HUES6 (cell line): ENCODE measurements at regions not wholly inside any gene's neighbourhood (a gene's known extent, or its start where the extent isn't known, plus 50 kb on each side); places are given as distances from the start of the nearest gene placed in this dataset.

ENCODE experiments used
- H3K27ac ChIP-seq: 2 replicates; pipeline ENCODE4 v1.7.0; 2013; ENCODE audit warnings: low read depth, mild to moderate bottlenecking, low read length, inconsistent platforms
- H3K27me3 ChIP-seq: 2 replicates; pipeline ENCODE4 v1.6.1; 2013; ENCODE audit warnings: low read length; ENCODE audit not compliant: control insufficient read depth, insufficient read depth
- H3K36me3 ChIP-seq: 2 replicates; pipeline ENCODE4 v1.6.1; 2013; ENCODE audit warnings: low read length; ENCODE audit not compliant: control insufficient read depth, insufficient read depth
- H3K4me1 ChIP-seq: 2 replicates; pipeline ENCODE4 v1.6.1; 2013; ENCODE audit warnings: low read length; ENCODE audit not compliant: control insufficient read depth, insufficient read depth
- H3K4me3 ChIP-seq: 2 replicates; pipeline ENCODE4 v1.5.1; 2013; ENCODE audit warnings: low read depth, low read length
- H3K9ac ChIP-seq: one replicate; pipeline ENCODE4 v1.6.1; 2013; ENCODE audit warnings: mild to moderate bottlenecking, low read length
- H3K9me3 ChIP-seq: 2 replicates; pipeline ENCODE4 v1.6.1; 2013; ENCODE audit warnings: low read depth, low read length; ENCODE audit not compliant: control insufficient read depth, insufficient read depth

- no peak overlapping the region for H3K9ac ChIP-seq
- no peaks in the 10 kb centered on the region for H3K9me3 ChIP-seq
These were observed 222.2 kb upstream of the ARPP21 start for GRCh38 chr3:35417080-35417479.

DNA sequence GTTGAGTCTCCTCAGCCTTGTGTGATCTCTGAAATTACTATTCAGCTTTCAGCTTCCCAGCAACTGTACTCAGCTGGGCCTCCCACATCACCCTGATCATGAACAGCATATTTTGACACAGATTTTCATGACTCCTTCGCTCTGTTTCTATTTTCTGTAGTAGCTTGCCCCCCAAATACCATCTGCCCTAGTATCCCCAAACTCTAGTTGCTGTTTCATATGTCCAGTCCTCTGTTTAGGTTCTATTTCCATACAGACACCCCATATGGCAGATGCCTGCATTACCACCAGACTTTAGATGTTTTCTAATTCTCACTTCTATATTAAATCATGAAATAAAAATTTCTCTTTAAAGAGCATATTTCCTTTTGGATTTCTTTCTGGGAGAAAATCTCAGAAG lies 217.2 kb upstream of the ARPP21 start:
- no peaks in the 10 kb centered on the region for H3K27me3 ChIP-seq
- H3K9ac ChIP-seq, result no peak overlapping the region
- H3K4me3 ChIP-seq, result no peak overlapping the region
- no peak overlapping the region for H3K27ac ChIP-seq
- H3K9me3 ChIP-seq, result no peaks in the 10 kb centered on the region
- no peaks in the 10 kb centered on the region for H3K36me3 ChIP-seq
- no peaks in the 10 kb centered on the region for H3K4me1 ChIP-seq

More at GRCh38 chr3:35417080-35417479, 222.2 kb upstream of the ARPP21 start:
- H3K36me3 ChIP-seq, result no peaks in the 10 kb centered on the region
- no peaks in the 10 kb centered on the region for H3K27me3 ChIP-seq
- H3K27ac ChIP-seq, result no peak overlapping the region
- H3K4me3 ChIP-seq, result no peak overlapping the region
- no peaks in the 10 kb centered on the region for H3K4me1 ChIP-seq

DNA sequence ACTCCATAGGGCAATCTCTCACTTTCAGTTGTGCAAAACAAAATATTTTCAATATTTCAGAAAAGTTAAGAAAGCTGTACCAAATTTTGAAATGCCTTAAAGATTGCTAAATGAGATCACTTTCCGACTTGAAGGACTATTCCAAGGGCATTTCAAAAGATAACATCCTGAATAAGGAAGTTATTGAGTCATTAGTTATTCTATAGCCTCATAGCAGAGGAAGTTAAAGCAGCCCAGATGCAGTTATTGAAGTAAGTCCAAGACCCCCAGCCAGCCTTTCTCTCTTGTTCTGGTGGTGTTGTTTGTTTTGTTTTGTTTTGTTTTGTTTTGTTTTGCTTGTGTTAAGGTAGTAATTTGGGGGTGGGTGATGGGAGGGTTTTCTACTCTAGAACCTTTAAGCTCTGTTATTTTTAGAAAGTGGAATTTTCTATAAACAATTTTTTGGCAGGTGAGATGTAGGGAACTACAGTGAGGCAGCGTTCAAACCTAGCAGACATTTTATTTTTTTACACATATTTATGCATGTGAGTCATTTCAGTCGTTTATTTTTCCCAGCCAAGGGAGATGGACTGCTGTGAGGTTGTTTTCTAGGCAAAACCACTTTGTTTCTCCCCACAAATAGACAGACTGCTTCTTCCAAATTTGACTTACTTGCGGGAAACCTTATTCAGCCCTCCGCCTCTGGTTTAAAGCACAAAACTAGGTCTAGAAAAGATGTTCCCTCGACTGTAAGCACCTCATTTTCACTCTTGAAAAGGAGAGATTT lies 216.3 kb upstream of the ARPP21 start:
- no peaks in the 10 kb centered on the region for H3K9me3 ChIP-seq
- no peaks in the 10 kb centered on the region for H3K4me1 ChIP-seq
- no peak overlapping the region for H3K4me3 ChIP-seq
- H3K36me3 ChIP-seq, result no peaks in the 10 kb centered on the region
- no peaks in the 10 kb centered on the region for H3K27me3 ChIP-seq
- H3K9ac ChIP-seq, result no peak overlapping the region
- H3K27ac ChIP-seq, result no peak overlapping the region

GRCh38 chr3:35426366-35426958 lies 212.9 kb upstream of the ARPP21 start:
- H3K9ac ChIP-seq, result no peak overlapping the region
- no peaks in the 10 kb centered on the region for H3K4me1 ChIP-seq
- H3K27me3 ChIP-seq, result no peaks in the 10 kb centered on the region
- H3K4me3 ChIP-seq, result no peak overlapping the region
- no peaks in the 10 kb centered on the region for H3K36me3 ChIP-seq
- peaks cover 3% of the 10 kb centered on the region; the same call in 1 of the 2 replicates for H3K9me3 ChIP-seq
- H3K27ac ChIP-seq, result no peak overlapping the region

DNA sequence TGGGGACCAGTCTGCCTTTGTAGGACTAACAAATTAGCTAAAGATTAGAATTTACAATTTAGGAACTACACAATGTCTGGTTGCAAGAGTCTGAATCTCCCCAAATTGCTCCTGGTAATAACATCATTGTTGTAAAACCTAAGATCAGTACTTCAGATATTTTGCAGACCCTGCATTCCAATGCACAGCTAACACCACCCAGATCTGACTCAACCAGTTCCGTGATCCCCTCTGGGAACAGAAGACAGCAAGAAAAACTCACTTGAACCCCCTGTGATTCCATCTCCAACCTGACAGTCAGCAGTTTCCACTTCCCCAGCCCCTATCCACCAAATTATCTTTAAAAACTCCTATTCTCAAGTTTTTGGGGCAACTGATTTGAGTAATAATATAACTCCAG lies 201.9 kb upstream of the ARPP21 start:
- no peaks in the 10 kb centered on the region for H3K36me3 ChIP-seq
- no peak overlapping the region for H3K9ac ChIP-seq
- no peak overlapping the region for H3K27ac ChIP-seq
- H3K4me1 ChIP-seq, result 0 out of 2 replicates have a peak, but pooled peaks cover 5% of the 10 kb centered on the region
- H3K27me3 ChIP-seq, result no peaks in the 10 kb centered on the region
- no peak overlapping the region for H3K4me3 ChIP-seq
- no peaks in the 10 kb centered on the region; the same call in 1 of the 2 replicates for H3K9me3 ChIP-seq

- Histone ChIP-seq H3K9me3 (no peaks in the 10 kb centered on the region; the same call in 1 of the 2 replicates), H3K9ac (no peak overlapping the region), H3K27ac (no peak overlapping the region), H3K27me3 (no peaks in the 10 kb centered on the region), H3K4me1 (0 out of 2 replicates have a peak, but pooled peaks cover 5% of the 10 kb centered on the region), H3K36me3 (no peaks in the 10 kb centered on the region), H3K4me3 (no peak overlapping the region)
These were observed 201.2 kb upstream of the ARPP21 start for GRCh38 chr3:35438101-35438500.

DNA sequence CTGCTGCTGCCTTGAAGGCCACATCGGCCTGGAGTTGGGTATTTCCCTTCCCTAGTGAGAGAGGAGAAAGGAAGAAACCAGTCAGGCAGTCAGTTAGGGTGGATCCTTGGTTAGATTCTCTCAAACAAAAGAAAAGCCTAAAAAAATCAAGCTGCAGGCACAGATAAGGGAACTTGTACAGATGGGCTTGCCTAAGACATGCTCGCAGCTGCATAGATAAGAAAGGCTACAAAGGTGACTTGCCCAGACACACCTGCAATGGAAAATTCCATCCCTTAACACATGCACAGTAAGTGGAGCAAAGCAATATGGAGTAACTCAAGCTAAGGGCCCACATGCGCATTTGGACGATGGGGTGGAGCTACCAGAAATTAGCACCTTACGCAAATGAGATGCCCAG lies 199.7 kb upstream of the ARPP21 start:
- 0 out of 2 replicates have a peak, but pooled peaks cover 5% of the 10 kb centered on the region for H3K4me1 ChIP-seq
- no peak overlapping the region for H3K27ac ChIP-seq
- H3K9me3 ChIP-seq, result no peaks in the 10 kb centered on the region; the same call in 1 of the 2 replicates
- H3K4me3 ChIP-seq, result no peak overlapping the region
- H3K27me3 ChIP-seq, result no peaks in the 10 kb centered on the region
- H3K36me3 ChIP-seq, result no peaks in the 10 kb centered on the region
- H3K9ac ChIP-seq, result no peak overlapping the region

- Histone ChIP-seq H3K9ac (no peak overlapping the region), H3K36me3 (no peaks in the 10 kb centered on the region), H3K9me3 (no peaks in the 10 kb centered on the region; the same call in 1 of the 2 replicates), H3K4me1 (0 out of 2 replicates have a peak, but pooled peaks cover 5% of the 10 kb centered on the region), H3K27ac (no peak overlapping the region), H3K4me3 (no peak overlapping the region), H3K27me3 (no peaks in the 10 kb centered on the region)
These were observed 198.5 kb upstream of the ARPP21 start for GRCh38 chr3:35440826-35441225.

- no peaks in the 10 kb centered on the region for H3K4me1 ChIP-seq
- H3K9me3 ChIP-seq, result no peaks in the 10 kb centered on the region
- H3K27me3 ChIP-seq, result no peaks in the 10 kb centered on the region
- no peaks in the 10 kb centered on the region for H3K36me3 ChIP-seq
- H3K9ac ChIP-seq, result no peak overlapping the region
- H3K4me3 ChIP-seq, result no peak overlapping the region
- no peak overlapping the region for H3K27ac ChIP-seq
These were observed 192.4 kb upstream of the ARPP21 start for GRCh38 chr3:35446896-35447295.

- no peaks in the 10 kb centered on the region for H3K36me3 ChIP-seq
- H3K4me1 ChIP-seq, result no peaks in the 10 kb centered on the region
- H3K27ac ChIP-seq, result no peak overlapping the region
- H3K27me3 ChIP-seq, result no peaks in the 10 kb centered on the region
- H3K9me3 ChIP-seq, result no peaks in the 10 kb centered on the region
- no peak overlapping the region for H3K4me3 ChIP-seq
- H3K9ac ChIP-seq, result no peak overlapping the region
These were observed 191.2 kb upstream of the ARPP21 start for GRCh38 chr3:35448121-35448520.

- no peaks in the 10 kb centered on the region for H3K36me3 ChIP-seq
- no peak overlapping the region for H3K9ac ChIP-seq
- no peak overlapping the region for H3K4me3 ChIP-seq
- H3K4me1 ChIP-seq, result no peaks in the 10 kb centered on the region
- H3K27ac ChIP-seq, result no peak overlapping the region
- H3K27me3 ChIP-seq, result no peaks in the 10 kb centered on the region
- H3K9me3 ChIP-seq, result 0 out of 2 replicates have a peak, but pooled peaks cover 2% of the 10 kb centered on the region
These were observed 190.6 kb upstream of the ARPP21 start for GRCh38 chr3:35448681-35449080.
